Bronchial epithelial cell (primary cell): ENCODE measurements at regions not wholly inside any gene's neighbourhood (a gene's known extent, or its start where the extent isn't known, plus 50 kb on each side); places are given as distances from the start of the nearest gene placed in this dataset.
A peak's percentile ranks its signal among the peaks of the same experiment; 100 is the strongest.
"Not testable (repeated sequence)": the region's sequence is repeated elsewhere in the genome, so short reads cannot be mapped to it uniquely, and the experiment has no call there.

Experiments
- DNase-seq: peaks from one replicate; pipeline ENCODE4 v3.0.0-alpha.2; 2010; ENCODE audit warnings: low read depth
- FAIRE-seq: peaks from 2 replicates; lab custom pipeline; 2011; peaks lifted over from hg19 to GRCh38; lab: Jason Lieb, UNC
- H3K27me3 ChIP-seq: 2 replicates; pipeline ENCODE4 v1.5.1; 2011; ENCODE audit warnings: low read length; ENCODE audit not compliant: control insufficient read depth, insufficient read depth
- H3K36me3 ChIP-seq: 2 replicates; pipeline ENCODE4 v1.5.1; 2011; ENCODE audit warnings: low read length; ENCODE audit not compliant: control insufficient read depth, insufficient read depth
- H3K4me3 ChIP-seq: 2 replicates; pipeline ENCODE4 v1.5.1; 2011; ENCODE audit warnings: mild to moderate bottlenecking, low read depth, low read length, control low read depth
- TF ChIP-seq, protein P1 (sequence below): IDR thresholded peaks from 2 replicates; pipeline ENCODE4 v1.5.1; 2011; ENCODE audit warnings: mild to moderate bottlenecking, moderate library complexity, low read length, control low read depth, inconsistent platforms; ENCODE audit not compliant: insufficient read depth, severe bottlenecking

DNA sequence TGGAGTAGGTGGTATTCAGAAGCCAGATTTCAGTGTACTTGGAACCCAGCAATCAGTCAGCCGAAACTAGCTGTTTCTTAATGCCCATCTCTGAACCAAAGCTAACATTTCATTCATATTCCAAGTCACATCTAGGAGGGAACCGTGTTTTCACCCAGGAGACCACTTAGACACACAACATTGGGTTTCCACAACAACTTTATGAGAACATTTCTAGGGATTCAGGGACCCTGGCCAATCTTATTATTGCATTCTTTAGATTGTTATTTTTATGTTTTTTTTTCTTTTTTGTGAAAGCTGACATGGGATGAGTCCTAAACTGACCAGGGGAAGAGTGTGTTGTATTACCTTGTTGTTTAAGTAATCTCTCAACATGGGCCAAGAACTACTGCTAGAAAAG lies 72.5 kb upstream of the KIAA0040 start:
- DNase-seq = no peak
- TF ChIP-seq, protein P1, sequence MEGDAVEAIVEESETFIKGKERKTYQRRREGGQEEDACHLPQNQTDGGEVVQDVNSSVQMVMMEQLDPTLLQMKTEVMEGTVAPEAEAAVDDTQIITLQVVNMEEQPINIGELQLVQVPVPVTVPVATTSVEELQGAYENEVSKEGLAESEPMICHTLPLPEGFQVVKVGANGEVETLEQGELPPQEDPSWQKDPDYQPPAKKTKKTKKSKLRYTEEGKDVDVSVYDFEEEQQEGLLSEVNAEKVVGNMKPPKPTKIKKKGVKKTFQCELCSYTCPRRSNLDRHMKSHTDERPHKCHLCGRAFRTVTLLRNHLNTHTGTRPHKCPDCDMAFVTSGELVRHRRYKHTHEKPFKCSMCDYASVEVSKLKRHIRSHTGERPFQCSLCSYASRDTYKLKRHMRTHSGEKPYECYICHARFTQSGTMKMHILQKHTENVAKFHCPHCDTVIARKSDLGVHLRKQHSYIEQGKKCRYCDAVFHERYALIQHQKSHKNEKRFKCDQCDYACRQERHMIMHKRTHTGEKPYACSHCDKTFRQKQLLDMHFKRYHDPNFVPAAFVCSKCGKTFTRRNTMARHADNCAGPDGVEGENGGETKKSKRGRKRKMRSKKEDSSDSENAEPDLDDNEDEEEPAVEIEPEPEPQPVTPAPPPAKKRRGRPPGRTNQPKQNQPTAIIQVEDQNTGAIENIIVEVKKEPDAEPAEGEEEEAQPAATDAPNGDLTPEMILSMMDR = no peak
- no peak for FAIRE-seq
- no peaks in the 10 kb centered on the region for H3K27me3 ChIP-seq
- H3K4me3 ChIP-seq = no peak overlapping the region
- no peaks in the 10 kb centered on the region for H3K36me3 ChIP-seq

DNA sequence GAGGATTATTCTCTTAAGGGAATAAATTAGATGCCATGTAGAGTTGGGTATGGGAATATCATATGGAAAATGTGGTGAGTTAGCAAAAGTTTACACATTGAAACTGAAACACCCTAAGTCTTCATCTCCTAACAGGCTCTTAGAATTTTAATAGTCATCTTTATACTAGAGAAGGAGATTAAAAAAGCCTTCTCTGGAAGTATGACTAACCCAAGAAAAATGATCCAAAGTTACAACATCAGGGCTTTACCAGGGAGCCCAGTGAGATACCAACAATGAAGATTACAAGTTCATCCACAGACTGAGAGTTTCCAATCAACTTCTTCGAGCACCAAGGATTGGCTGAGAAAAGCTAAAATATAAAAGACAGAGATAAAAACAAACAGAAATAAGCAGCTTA lies 70.0 kb upstream of the KIAA0040 start:
- DNase-seq (peak; percentile 64), FAIRE-seq (no peak)
- no peaks in the 10 kb centered on the region for H3K36me3 ChIP-seq
- H3K4me3 ChIP-seq = no peak overlapping the region
- TF ChIP-seq, protein P1 = no peak
- H3K27me3 ChIP-seq = no peaks in the 10 kb centered on the region

DNA sequence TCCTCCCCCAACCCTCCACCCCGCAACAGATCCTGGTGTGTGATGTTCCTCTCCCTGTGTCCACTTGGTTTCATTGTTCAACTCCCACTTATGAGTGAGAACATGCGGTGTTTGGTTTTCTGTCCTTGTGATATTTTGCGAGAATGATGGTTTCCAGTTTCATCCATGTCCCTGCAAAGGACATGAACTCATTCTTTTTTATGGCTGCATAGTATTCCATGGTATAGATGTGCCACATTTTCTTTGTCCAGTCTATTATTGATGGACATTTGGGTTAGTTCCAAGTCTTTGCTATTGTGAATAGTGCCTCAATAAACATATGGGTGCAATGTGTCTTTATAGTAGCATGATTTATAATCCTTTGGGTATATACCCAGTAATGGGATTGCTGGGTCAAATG lies 63.7 kb upstream of the KIAA0040 start:
- H3K27me3 ChIP-seq, H3K4me3 ChIP-seq, FAIRE-seq, H3K36me3 ChIP-seq, DNase-seq: not testable (repeated sequence)

DNA sequence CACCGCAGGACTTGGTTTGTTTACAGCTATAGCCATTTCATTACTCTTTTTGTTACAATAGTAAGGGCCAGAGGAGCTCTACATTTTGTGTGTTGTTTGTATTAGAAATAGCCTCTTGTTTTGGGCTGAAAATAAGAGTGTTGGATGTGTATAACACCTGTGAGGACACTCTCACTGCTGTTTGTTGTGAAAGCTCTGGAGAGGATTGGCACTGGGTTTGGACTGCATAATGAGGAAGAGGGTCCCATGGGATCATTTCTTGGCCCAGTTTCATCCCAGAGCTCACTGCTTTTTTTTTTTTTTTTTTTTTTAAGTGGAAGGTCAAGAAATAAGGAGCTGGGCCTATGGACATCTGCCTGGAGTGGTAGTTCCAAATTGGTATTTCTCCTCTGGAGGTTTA lies 61.6 kb upstream of the KIAA0040 start:
- Histone ChIP-seq H3K27me3 (no peaks in the 10 kb centered on the region), H3K4me3 (no peak overlapping the region), H3K36me3 (no peaks in the 10 kb centered on the region)
- TF ChIP-seq, protein P1 = no peak
- FAIRE-seq (no peak), DNase-seq (no peak)

DNA sequence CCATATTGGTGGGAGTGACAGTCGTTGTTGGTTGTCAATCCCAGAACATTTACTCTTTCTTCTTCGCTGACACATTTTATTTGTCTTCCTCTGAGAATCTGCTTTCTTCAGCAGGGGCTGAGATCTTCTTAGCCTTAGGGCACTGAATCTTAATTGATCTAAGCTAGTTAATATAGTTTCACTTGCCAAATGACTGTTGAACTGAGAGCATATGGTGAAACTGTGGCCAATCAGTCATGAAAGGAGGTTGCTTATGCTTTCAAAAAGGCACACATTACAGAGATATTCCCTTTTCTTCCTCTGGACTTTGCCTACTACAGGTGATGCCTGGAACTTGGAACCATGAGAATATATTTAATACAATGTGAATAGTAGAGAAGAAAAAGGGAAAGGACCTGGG lies 60.0 kb upstream of the KIAA0040 start:
- FAIRE-seq (no peak), DNase-seq (no peak)
- H3K36me3 ChIP-seq = no peaks in the 10 kb centered on the region
- no peak overlapping the region for H3K4me3 ChIP-seq
- H3K27me3 ChIP-seq = no peaks in the 10 kb centered on the region
- TF ChIP-seq, protein P1 = no peak

DNA sequence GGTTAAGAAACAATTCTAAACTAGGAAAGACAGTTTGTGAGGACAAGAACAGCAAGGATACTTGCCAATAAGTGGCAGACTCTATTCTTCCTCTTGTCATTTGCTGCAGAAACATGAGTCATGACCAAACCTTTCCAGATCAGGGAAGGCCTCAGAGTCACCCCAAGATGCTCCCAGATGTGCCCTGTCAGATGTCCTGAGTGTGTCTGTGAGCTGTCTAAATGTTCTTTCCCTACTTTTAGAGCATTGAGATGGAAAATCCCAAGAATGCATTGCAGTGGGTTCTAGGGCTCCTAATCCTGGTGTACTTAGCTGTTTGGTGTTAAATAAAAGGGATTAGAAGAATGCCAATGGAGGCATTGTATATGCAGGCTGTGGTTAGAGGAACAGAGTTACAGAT lies 57.5 kb upstream of the KIAA0040 start:
- FAIRE-seq = no peak
- Histone ChIP-seq H3K4me3 (no peak overlapping the region), H3K36me3 (no peaks in the 10 kb centered on the region), H3K27me3 (no peaks in the 10 kb centered on the region)
- TF ChIP-seq, protein P1 = no peak
- no peak for DNase-seq

DNA sequence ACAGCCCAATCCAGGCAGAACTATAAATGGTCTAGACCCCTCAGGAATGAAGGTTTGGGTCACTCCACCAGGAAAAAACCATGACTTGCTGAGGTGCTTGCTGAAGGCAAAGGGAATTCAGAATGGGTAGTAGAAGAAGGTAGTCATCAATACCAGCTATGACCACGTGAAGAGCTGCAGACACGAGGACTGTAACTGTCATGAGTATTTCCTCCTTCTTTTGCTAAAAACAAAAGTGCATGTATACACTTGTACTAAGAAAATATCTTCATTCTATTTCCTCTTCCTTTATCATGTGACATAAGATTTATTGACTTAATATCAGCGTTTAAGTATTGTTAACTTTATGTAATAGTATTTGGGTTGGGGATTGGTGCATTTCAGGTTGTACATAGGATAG lies 55.5 kb upstream of the KIAA0040 start:
- peak; percentile 50 for DNase-seq
- not testable (repeated sequence) for H3K4me3 ChIP-seq, FAIRE-seq, H3K36me3 ChIP-seq, H3K27me3 ChIP-seq

DNA sequence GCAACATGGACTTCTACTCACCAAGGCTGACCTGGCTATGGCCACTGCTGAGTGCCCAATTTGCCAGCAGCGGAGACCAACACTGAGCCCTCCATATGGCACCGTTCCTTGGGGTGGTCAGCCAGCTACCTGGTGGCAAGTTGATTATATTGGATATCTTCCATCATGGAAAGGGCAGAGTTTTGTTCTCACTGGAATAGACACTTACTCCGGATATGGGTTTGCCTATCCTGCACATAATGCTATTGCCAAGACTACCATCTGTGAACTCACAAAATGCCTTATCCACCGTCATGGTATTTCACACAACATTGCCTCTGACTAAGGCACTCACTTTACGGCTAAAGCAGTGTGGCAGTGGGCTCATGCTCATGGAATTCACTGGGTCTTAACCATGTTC lies 54.5 kb upstream of the KIAA0040 start:
- not testable (repeated sequence) for FAIRE-seq, H3K4me3 ChIP-seq, H3K27me3 ChIP-seq, H3K36me3 ChIP-seq, DNase-seq
